ENCODE measurements at regions not wholly inside any gene's neighbourhood (a gene's known extent, or its start where the extent isn't known, plus 50 kb on each side); places are given as distances from the start of the nearest gene placed in this dataset.

- TF ChIP-seq CTCF (IDR thresholded peaks at IDR 0.05) (no peak), POLR2A (IDR thresholded peaks at IDR 0.05) (no peak)
Measured at GRCh38 chr19:27876489-27876888, 1336.5 kb downstream of the UQCRFS1 start.
